ENCODE measurements at regions not wholly inside any gene's neighbourhood (a gene's known extent, or its start where the extent isn't known, plus 50 kb on each side); places are given as distances from the start of the nearest gene placed in this dataset.

GRCh38 chr3:124274051-124274450 is 282.1 kb upstream of the ROPN1 start:
- DNase-seq (ENCODE audit: low spot score): no peak
- Histone ChIP-seq H3K4me3 (ENCODE audit: low read depth in 1 of 3, low read length in 3 of 3) (no peak overlapping the region), H3K4me1 (ENCODE audit: control insufficient read depth in 4 of 4, insufficient read depth in 4 of 4, low read length in 3 of 4) (peaks cover 0 to 2% (median 1%) of the 10 kb centered on the region in 4 donors), H3K36me3 (ENCODE audit: control insufficient read depth in 4 of 4, insufficient read depth in 3 of 4, low read depth in 1 of 4, low read length in 3 of 4) (no peaks in the 10 kb centered on the region), H3K27ac (ENCODE audit: low read depth in 1 of 2, low read length in 2 of 2) (no peak overlapping the region), H3K9ac (ENCODE audit: low read depth in 1 of 2, low read length in 2 of 2) (no peak overlapping the region), H3K9me3 (ENCODE audit: control insufficient read depth in 4 of 4, low read length in 3 of 4) (no peaks in the 10 kb centered on the region), H3K27me3 (ENCODE audit: control insufficient read depth in 4 of 4, insufficient read depth in 4 of 4, low read length in 3 of 4) (no peaks in the 10 kb centered on the region)
- no peak for TF ChIP-seq FOXA1 (IDR thresholded peaks at IDR 0.05)
- TF ChIP-seq RAD21 (IDR thresholded peaks at IDR 0.05): no peak
- TF ChIP-seq TAF1 (conservative IDR thresholded peaks at IDR 0.05): no peak
- TF ChIP-seq EGR1 (IDR thresholded peaks at IDR 0.05; ENCODE audit: low read depth in 2 of 2): no peak
- TF ChIP-seq, protein P1, sequence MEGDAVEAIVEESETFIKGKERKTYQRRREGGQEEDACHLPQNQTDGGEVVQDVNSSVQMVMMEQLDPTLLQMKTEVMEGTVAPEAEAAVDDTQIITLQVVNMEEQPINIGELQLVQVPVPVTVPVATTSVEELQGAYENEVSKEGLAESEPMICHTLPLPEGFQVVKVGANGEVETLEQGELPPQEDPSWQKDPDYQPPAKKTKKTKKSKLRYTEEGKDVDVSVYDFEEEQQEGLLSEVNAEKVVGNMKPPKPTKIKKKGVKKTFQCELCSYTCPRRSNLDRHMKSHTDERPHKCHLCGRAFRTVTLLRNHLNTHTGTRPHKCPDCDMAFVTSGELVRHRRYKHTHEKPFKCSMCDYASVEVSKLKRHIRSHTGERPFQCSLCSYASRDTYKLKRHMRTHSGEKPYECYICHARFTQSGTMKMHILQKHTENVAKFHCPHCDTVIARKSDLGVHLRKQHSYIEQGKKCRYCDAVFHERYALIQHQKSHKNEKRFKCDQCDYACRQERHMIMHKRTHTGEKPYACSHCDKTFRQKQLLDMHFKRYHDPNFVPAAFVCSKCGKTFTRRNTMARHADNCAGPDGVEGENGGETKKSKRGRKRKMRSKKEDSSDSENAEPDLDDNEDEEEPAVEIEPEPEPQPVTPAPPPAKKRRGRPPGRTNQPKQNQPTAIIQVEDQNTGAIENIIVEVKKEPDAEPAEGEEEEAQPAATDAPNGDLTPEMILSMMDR (IDR thresholded peaks at IDR 0.05; ENCODE audit: low read depth, low read length, missing input control): no peak
- TF ChIP-seq HNF4G (IDR thresholded peaks at IDR 0.05): no peak
- TF ChIP-seq, protein P2, sequence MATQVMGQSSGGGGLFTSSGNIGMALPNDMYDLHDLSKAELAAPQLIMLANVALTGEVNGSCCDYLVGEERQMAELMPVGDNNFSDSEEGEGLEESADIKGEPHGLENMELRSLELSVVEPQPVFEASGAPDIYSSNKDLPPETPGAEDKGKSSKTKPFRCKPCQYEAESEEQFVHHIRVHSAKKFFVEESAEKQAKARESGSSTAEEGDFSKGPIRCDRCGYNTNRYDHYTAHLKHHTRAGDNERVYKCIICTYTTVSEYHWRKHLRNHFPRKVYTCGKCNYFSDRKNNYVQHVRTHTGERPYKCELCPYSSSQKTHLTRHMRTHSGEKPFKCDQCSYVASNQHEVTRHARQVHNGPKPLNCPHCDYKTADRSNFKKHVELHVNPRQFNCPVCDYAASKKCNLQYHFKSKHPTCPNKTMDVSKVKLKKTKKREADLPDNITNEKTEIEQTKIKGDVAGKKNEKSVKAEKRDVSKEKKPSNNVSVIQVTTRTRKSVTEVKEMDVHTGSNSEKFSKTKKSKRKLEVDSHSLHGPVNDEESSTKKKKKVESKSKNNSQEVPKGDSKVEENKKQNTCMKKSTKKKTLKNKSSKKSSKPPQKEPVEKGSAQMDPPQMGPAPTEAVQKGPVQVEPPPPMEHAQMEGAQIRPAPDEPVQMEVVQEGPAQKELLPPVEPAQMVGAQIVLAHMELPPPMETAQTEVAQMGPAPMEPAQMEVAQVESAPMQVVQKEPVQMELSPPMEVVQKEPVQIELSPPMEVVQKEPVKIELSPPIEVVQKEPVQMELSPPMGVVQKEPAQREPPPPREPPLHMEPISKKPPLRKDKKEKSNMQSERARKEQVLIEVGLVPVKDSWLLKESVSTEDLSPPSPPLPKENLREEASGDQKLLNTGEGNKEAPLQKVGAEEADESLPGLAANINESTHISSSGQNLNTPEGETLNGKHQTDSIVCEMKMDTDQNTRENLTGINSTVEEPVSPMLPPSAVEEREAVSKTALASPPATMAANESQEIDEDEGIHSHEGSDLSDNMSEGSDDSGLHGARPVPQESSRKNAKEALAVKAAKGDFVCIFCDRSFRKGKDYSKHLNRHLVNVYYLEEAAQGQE (IDR thresholded peaks at IDR 0.05): no peak
- TF ChIP-seq JUND (IDR thresholded peaks at IDR 0.05): no peak
- no peak for TF ChIP-seq YY1 (IDR thresholded peaks at IDR 0.05)
- no peak for TF ChIP-seq ATF3 (IDR thresholded peaks at IDR 0.05)
- TF ChIP-seq NR2F2 (IDR thresholded peaks at IDR 0.05): no peak
- TF ChIP-seq GABPA (IDR thresholded peaks at IDR 0.05 in 1 of 2, conservative IDR thresholded peaks at IDR 0.05 in 1 of 2): no peak
- TF ChIP-seq HNF4A (conservative IDR thresholded peaks at IDR 0.05): no peak
- no peak for TF ChIP-seq SP1 (IDR thresholded peaks at IDR 0.05)
- TF ChIP-seq RXRA (IDR thresholded peaks at IDR 0.05): no peak
- WGBS: 93% methylated on average over 8 of the region's 8 CpGs

GRCh38 chr3:124275412-124275811 is 283.5 kb upstream of the ROPN1 start:
- Histone ChIP-seq H3K27me3 (ENCODE audit: control insufficient read depth in 4 of 4, insufficient read depth in 4 of 4, low read length in 3 of 4) (no peaks in the 10 kb centered on the region), H3K36me3 (ENCODE audit: control insufficient read depth in 4 of 4, insufficient read depth in 3 of 4, low read depth in 1 of 4, low read length in 3 of 4) (no peaks in the 10 kb centered on the region), H3K4me3 (ENCODE audit: low read depth in 1 of 3, low read length in 3 of 3) (no peak overlapping the region), H3K9ac (ENCODE audit: low read depth in 1 of 2, low read length in 2 of 2) (no peak overlapping the region), H3K27ac (ENCODE audit: low read depth in 1 of 2, low read length in 2 of 2) (no peak overlapping the region), H3K4me1 (ENCODE audit: control insufficient read depth in 4 of 4, insufficient read depth in 4 of 4, low read length in 3 of 4) (peaks cover 0 to 2% (median 1%) of the 10 kb centered on the region in 4 donors), H3K9me3 (ENCODE audit: control insufficient read depth in 4 of 4, low read length in 3 of 4) (no peaks in the 10 kb centered on the region)
- no peak for DNase-seq (ENCODE audit: low spot score)
- 82% methylated on average over 1 of the region's 1 CpG for WGBS
- TF ChIP-seq ZBTB33 (IDR thresholded peaks at IDR 0.05): no peak
- TF ChIP-seq ATF3 (IDR thresholded peaks at IDR 0.05): no peak
- no peak for TF ChIP-seq FOXA2 (IDR thresholded peaks at IDR 0.05)
- TF ChIP-seq NR2F2 (IDR thresholded peaks at IDR 0.05): no peak
- TF ChIP-seq EGR1 (IDR thresholded peaks at IDR 0.05; ENCODE audit: low read depth in 2 of 2): no peak
- TF ChIP-seq RXRA (IDR thresholded peaks at IDR 0.05): no peak
- TF ChIP-seq TAF1 (conservative IDR thresholded peaks at IDR 0.05): no peak
- no peak for TF ChIP-seq JUND (IDR thresholded peaks at IDR 0.05)
- TF ChIP-seq FOXA1 (IDR thresholded peaks at IDR 0.05): no peak
- no peak for TF ChIP-seq HNF4G (IDR thresholded peaks at IDR 0.05)
- TF ChIP-seq RAD21 (IDR thresholded peaks at IDR 0.05): no peak
- no peak for TF ChIP-seq YY1 (IDR thresholded peaks at IDR 0.05)
- TF ChIP-seq HNF4A (conservative IDR thresholded peaks at IDR 0.05): no peak
- no peak for TF ChIP-seq MAX (IDR thresholded peaks at IDR 0.05)
- TF ChIP-seq, protein P1 (IDR thresholded peaks at IDR 0.05; ENCODE audit: low read depth, low read length, missing input control): no peak

All from liver (tissue), 8 donors.